Brain microvascular endothelial cell (primary cell): ENCODE measurements at regions not wholly inside any gene's neighbourhood (a gene's known extent, or its start where the extent isn't known, plus 50 kb on each side); places are given as distances from the start of the nearest gene placed in this dataset.

Source experiments
- DNase-seq: peaks from one replicate; pipeline ENCODE4 v3.0.0-alpha.2; 2020
- H3K27ac ChIP-seq: fragments of 250-450 bp; sonication (Bioruptor Pico); 2 replicates; pipeline ENCODE4 v1.5.1; 2020; ENCODE audit warnings: mild to moderate bottlenecking, moderate library complexity
- H3K27me3 ChIP-seq: fragments of 250-450 bp; sonication (Bioruptor Pico); replicated peaks from 2 replicates; pipeline ENCODE4 v1.5.1; 2020; ENCODE audit warnings: mild to moderate bottlenecking
- H3K36me3 ChIP-seq: fragments of 250-450 bp; sonication (Bioruptor Pico); replicated peaks from 2 replicates; pipeline ENCODE4 v1.5.1; 2020; ENCODE audit warnings: mild to moderate bottlenecking
- H3K4me3 ChIP-seq: 2 replicates; pipeline ENCODE4 v1.5.1; 2011; ENCODE audit warnings: low read depth, mild to moderate bottlenecking, control low read depth, low read length, moderate library complexity
- in situ Hi-C: cut with HindIII; loops from 2 replicates; pipeline ENCODE4 v1.10.0; 2017; ENCODE audit warnings: low sequenced_read_pairs, low pct_ligation_motif_present
- TF ChIP-seq, protein P1 (sequence below): IDR thresholded peaks from 2 replicates; pipeline ENCODE4 v1.5.1; 2011; ENCODE audit warnings: low read depth, mild to moderate bottlenecking, moderate library complexity, low read length, control low read depth, inconsistent platforms; ENCODE audit errors: missing control alignments

DNA sequence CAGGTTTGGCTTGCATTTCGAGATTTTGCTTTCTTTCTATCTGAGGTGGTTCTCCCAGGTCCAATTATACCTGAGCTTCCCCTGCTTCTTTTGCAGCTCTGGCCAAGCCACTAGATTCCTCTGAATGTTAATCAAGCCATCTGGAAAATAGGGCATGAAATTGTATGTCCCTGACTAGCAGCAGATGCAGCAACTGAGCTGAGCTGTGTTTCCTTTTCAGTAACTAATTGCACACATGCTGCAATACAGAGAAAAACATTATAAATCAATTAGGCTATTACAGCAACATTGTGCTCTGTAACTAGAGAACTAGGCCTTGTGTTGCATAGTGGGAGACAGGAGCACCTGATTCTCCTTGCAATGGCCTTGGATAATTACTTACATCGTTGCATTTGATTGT, 408.3 kb downstream of the ETS1 start:
- no peaks in the 10 kb centered on the region for H3K36me3 ChIP-seq
- no peak overlapping the region for H3K27ac ChIP-seq
- H3K4me3 ChIP-seq, result no peak overlapping the region
- in situ Hi-C loops, result loop anchor here (5.0 kb wide), 1 partner anchor 453 kb away; no protein-coding TSS in a partner anchor
- H3K27me3 ChIP-seq, result no peaks in the 10 kb centered on the region
- DNase-seq, result no peak
- TF ChIP-seq, protein P1, sequence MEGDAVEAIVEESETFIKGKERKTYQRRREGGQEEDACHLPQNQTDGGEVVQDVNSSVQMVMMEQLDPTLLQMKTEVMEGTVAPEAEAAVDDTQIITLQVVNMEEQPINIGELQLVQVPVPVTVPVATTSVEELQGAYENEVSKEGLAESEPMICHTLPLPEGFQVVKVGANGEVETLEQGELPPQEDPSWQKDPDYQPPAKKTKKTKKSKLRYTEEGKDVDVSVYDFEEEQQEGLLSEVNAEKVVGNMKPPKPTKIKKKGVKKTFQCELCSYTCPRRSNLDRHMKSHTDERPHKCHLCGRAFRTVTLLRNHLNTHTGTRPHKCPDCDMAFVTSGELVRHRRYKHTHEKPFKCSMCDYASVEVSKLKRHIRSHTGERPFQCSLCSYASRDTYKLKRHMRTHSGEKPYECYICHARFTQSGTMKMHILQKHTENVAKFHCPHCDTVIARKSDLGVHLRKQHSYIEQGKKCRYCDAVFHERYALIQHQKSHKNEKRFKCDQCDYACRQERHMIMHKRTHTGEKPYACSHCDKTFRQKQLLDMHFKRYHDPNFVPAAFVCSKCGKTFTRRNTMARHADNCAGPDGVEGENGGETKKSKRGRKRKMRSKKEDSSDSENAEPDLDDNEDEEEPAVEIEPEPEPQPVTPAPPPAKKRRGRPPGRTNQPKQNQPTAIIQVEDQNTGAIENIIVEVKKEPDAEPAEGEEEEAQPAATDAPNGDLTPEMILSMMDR, result no peak

DNA sequence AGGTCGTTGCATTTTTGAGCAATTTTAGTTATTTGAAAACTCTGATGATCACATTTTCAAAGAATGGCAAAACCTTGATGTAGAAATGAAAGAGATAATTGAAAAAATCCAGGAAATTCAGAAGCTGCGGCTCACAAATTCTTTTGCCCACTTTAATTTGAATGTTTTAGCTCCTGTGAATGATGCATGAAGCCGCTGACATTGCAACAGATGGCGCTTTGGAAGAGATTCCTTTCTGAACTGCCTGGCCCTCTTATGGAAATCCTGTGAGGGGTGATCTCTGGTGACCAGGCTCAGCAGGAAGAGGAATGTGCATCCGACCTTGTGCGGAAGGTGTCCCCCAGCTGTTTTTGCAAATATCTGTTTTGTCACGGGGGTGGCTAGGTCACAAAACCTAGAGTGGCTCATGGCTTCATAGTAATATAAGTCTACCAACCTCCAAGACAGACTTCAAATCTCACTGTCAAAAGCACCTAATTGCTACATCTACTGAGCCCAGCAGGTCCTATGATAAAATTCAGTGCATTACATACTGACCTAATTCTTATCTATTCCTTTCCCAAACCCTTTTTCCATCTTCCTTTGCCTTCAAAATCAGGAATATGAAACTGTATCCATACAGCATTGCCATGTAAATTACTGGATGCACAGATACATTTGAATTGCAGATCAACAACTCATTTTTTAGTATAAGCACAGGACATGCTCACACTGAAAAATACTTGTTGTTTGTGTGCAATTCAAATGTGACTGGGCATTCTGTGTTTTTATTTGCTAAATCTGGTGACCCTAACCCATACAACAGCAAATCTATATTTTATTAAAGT, 412.7 kb downstream of the ETS1 start:
- Histone ChIP-seq H3K27ac (peak overlapping the region; percentile 36), H3K36me3 (no peaks in the 10 kb centered on the region), H3K4me3 (no peak overlapping the region), H3K27me3 (no peaks in the 10 kb centered on the region)
- in situ Hi-C loops, result loop anchor here (5.0 to 25.0 kb wide), 3 partner anchors 137 to 663 kb away; no protein-coding TSS in a partner anchor
- DNase-seq, result peak; percentile 62
- TF ChIP-seq, protein P1, result peak; percentile 26

DNA sequence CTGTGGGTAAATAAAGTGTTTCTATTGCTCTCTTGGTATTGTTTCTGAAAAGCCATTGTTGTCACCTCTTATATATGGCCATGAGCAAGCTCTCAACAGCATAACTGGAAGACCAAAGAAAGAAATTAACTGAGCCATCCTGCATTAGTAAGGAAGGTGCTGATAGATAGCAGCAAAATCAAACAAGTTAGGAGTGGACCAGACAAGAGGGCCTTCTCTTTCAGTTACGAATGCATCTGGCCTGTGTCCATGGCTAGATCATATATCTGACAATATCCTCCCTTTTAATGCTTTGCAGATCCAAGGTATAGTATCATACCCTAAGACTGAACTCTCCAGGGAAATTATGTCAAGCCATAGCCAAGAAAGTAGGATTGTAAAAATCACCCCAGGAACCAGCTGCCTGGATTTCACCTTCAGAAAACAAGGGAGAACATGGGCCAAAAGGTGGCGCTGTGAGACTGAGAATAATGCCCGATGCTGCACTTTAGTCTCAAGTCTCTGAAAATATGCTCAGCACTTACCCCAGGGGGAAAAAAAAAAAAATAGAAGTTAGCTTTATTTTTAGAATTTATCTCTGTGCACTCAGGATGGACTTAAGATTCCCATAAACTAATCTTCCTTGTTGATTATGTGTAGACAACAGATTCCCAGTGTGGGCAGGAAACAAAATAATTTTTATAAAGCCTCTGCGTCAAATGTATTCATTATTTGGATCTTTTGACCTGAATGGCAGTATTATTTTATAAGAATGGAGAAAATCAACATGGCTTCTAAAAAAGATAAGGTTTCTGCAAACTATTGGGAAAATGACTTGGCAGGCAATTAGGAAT, 415.1 kb downstream of the ETS1 start:
- H3K27me3 ChIP-seq, result no peaks in the 10 kb centered on the region
- in situ Hi-C loops, result loop anchor here (25.0 kb wide), 2 partner anchors 135 to 665 kb away; no protein-coding TSS in a partner anchor
- DNase-seq, result peak; percentile 87
- TF ChIP-seq, protein P1, result peak; percentile 83
- no peak overlapping the region for H3K27ac ChIP-seq
- H3K36me3 ChIP-seq, result no peaks in the 10 kb centered on the region
- H3K4me3 ChIP-seq, result no peak overlapping the region

DNA sequence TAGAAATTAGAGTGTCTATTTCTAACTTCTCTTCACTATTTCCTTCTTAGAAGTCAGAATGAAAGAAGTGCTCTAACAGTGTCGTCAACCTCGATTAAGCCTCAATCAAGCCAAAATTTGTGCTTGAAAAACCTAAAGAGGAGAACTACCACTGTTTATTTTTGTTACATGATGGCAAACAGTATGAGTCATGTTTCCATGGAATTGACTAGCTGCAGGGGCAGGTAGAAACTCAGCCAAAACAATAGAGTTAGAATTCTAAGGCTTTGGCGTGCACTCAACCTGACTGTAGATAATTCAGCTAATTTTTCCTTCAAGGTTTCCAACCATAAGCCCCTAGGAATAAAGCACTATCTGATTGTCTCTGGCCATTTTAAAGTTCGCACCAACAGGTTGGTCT, 415.9 kb downstream of the ETS1 start:
- no peak for DNase-seq
- in situ Hi-C loops, result loop anchor here (25.0 kb wide), 2 partner anchors 134 to 666 kb away; no protein-coding TSS in a partner anchor
- Histone ChIP-seq H3K27me3 (no peaks in the 10 kb centered on the region), H3K27ac (no peak overlapping the region), H3K36me3 (no peaks in the 10 kb centered on the region), H3K4me3 (no peak overlapping the region)
- TF ChIP-seq, protein P1, result no peak

DNA sequence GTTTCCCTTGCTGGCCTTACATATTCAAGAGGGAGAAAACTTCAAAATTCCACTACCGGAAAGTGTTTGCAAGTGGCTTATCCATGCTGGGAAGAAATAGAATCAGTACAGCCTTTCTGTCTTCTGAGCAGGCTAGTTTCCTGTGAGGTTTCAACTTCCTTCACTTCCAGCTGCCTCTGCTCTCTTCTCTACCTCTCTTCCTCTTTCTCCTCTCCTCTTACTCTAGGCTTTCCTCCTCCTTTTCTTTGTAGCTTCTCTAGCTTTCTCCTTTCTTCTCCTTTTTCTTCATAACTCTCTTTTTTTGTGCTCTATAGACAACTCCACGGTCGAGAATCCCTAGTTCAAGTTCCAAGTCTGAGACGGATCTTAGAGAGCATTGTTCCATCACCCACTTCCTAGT, 421.8 kb downstream of the ETS1 start:
- TF ChIP-seq, protein P1, result no peak
- no peak for DNase-seq
- Histone ChIP-seq H3K36me3 (no peaks in the 10 kb centered on the region), H3K27ac (no peak overlapping the region), H3K27me3 (no peaks in the 10 kb centered on the region), H3K4me3 (no peak overlapping the region)
- in situ Hi-C loops, result loop anchor here (25.0 kb wide), 2 partner anchors 128 to 672 kb away; no protein-coding TSS in a partner anchor
